ENCODE measurements at regions not wholly inside any gene's neighbourhood (a gene's known extent, or its start where the extent isn't known, plus 50 kb on each side); places are given as distances from the start of the nearest gene placed in this dataset.
"Not testable (repeated sequence)": the region's sequence is repeated elsewhere in the genome, so short reads cannot be mapped to it uniquely, and the experiment has no call there.

DNA sequence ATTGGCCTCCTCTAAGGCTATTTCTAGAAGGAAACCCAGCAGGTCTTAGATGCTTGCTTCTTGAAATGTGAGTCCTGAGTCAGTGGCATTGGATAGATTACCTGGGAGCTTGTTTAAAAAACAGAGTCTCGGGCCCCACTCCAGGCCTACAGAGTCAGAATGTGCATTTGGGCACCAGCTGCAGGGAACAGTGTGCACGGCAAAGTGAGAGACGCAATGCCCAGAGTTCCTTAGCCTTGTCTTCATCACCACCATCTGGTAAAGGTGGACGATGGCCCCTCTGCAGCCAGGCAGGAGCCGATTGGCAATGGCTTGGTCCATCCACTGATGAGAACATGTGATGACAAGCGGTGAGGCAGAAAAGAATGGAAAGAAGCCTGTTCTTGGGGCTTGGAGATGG, 102.1 kb upstream of the TSC22D1 start:
- no peak for DNase-seq (ENCODE audit: low read depth)
- H3K4me3 ChIP-seq (ENCODE audit: low read depth, low read length), result no peak overlapping the region
- TF ChIP-seq CTCF (conservative IDR thresholded peaks at IDR 0.05; ENCODE audit: low read depth, low read length), result no peak

DNA sequence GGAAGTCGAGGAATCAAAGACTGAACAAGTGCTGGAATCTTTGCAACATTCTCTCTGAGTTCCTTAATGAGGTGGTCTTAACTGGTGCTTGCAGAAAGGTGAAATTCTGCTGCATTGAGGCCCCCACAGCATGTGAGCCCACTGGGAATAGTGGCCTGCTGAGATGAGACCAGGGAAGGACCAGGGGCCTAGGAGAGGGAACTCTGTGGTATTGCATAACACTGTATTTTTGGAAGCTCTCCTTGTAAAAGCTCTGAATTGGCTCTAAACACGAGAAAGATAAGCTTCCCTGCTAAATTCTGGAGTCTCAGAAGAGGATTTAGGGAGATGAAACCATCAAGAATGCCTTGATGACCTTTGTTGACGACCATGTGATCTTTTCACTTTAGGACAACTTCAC, 100.4 kb upstream of the TSC22D1 start:
- H3K4me3 ChIP-seq (ENCODE audit: low read depth, low read length), result no peak overlapping the region
- DNase-seq (ENCODE audit: low read depth), result no peak
- no peak for TF ChIP-seq CTCF (conservative IDR thresholded peaks at IDR 0.05; ENCODE audit: low read depth, low read length)

DNA sequence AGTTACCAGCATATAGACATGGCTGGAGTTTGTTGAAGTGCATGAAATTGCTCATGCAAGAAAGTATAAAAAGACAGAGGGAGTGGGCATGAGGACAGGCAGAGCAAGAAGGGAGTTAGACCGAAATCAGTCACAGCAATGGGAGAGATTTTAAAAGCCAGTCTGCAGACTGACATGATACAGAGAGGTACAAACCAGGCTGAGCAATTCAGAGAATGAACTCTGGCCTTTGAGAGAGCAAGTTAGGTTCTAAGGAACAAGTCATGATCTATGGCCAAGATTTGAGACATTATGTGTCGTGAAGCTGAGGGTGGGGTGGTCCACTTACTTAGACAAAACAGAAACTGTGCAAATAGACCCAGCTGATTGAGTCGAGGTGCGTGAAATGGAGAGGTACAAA, 93.4 kb upstream of the TSC22D1 start:
- no peak overlapping the region for H3K4me3 ChIP-seq (ENCODE audit: low read depth, low read length)
- no peak for TF ChIP-seq CTCF (conservative IDR thresholded peaks at IDR 0.05; ENCODE audit: low read depth, low read length)
- DNase-seq (ENCODE audit: low read depth), result no peak

DNA sequence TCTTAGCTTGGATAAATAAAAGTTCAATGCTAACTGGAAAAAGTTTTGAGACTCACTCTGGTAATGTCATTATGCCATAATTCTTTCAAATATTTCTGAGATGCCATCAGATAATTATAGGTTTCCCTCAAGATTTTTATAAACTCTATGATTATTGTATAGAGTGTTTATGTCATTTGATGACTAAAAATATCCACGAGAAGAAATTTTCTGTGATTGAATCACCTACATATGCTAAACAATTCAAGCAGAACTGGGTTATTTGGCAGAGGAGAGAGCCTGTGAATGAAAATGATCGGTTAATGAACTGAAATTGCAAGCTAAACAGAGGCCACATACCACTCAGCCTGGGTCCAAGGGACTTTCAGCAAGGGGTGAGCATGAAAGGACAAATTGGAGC, 92.6 kb upstream of the TSC22D1 start:
- H3K4me3 ChIP-seq (ENCODE audit: low read depth, low read length), result no peak overlapping the region
- no peak for DNase-seq (ENCODE audit: low read depth)

DNA sequence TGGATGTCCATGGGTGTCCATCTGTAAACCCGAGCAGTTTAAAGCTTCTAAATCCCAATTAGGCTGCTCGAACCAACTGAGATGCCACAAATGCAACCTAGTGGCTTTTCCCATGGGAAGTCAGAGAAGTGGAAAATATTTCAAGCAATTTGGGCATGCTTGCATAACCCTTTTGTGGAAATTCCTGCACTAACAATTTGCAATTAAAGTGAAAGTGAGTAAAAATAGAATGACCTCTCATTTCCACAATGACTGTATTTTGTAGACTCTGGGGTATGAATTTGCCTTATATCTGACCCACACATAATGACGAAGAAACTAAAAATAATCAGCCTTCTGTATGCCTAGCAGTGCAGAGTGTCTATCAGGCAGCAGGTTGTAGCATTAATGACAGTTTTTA, 91.8 kb upstream of the TSC22D1 start:
- no peak for TF ChIP-seq CTCF (conservative IDR thresholded peaks at IDR 0.05; ENCODE audit: low read depth, low read length)
- peak; percentile 49 for DNase-seq (ENCODE audit: low read depth)
- H3K4me3 ChIP-seq (ENCODE audit: low read depth, low read length), result no peak overlapping the region

More for the DNA sequence above, 92.6 kb upstream of the TSC22D1 start:
- no peak for TF ChIP-seq CTCF (conservative IDR thresholded peaks at IDR 0.05; ENCODE audit: low read depth, low read length)

DNA sequence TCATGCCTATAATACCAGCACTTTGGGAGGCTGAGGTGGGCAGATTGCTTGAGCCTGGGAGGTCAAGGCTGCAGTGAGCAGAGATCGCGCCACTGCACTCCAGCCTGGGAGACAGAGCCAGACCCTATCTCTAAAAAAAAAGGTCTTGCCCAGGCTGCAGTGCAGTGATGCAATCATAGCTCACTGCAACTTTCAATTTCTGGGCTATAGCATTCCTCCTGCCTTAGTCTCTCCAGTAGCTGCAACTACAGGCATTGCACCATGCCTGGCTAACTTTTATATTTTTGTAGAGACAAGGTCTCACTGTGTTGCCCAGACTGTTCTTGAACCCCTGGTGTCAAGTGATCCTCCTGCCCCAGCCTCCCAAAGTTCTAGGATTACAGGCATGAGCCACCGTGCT, 90.4 kb upstream of the TSC22D1 start:
- H3K4me3 ChIP-seq (ENCODE audit: low read depth, low read length); DNase-seq (ENCODE audit: low read depth): not testable (repeated sequence)

DNA sequence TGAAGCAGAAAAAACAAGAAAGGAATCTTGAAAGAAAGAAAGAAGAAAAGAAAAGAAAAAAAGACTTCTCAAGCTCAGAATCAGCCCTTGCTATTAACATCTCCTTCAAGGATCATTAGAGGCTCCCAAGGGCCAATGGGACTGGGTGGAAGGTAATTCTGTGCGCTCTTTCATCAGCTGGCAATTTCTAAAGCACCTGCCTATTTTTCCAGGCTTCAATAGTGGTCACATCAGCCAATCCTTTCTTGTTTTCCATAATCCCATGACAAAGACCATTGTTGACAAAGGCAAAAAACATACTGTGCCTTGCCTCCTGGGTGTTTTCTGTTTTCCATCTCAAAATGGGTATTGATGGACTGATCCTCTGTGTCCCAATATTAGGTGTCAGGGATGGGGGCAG, 88.2 kb upstream of the TSC22D1 start:
- no peak for TF ChIP-seq CTCF (conservative IDR thresholded peaks at IDR 0.05; ENCODE audit: low read depth, low read length)
- no peak overlapping the region for H3K4me3 ChIP-seq (ENCODE audit: low read depth, low read length)
- no peak for DNase-seq (ENCODE audit: low read depth)

GRCh38 chr13:44662515-44662914, 86.4 kb upstream of the TSC22D1 start:
- DNase-seq (ENCODE audit: low read depth), result no peak
- no peak for TF ChIP-seq CTCF (conservative IDR thresholded peaks at IDR 0.05; ENCODE audit: low read depth, low read length)
- no peak overlapping the region for H3K4me3 ChIP-seq (ENCODE audit: low read depth, low read length)
